ENCODE measurements at regions not wholly inside any gene's neighbourhood (a gene's known extent, or its start where the extent isn't known, plus 50 kb on each side); places are given as distances from the start of the nearest gene placed in this dataset.
"Not testable (repeated sequence)": the region's sequence is repeated elsewhere in the genome, so short reads cannot be mapped to it uniquely, and the experiment has no call there.

DNA sequence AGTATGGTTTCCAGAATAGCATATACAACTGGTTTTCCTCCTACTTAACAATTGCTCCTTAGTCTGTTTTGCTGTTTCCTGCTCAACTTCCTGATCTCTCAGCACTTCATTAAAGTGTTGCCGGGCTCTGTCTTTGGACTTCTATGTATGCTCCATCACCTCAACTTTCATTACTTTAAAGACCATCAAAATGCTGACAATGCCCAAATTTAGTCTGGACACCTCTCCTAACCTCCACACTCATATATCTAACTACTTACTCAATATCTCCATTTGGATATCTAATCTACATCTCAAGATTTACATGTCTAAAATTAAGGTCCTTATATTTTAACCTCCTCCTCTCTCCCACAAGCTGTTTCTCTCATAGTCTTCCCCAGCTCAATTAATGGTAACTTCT, 54.4 kb upstream of the LGR5 start:
- DNase-seq (ENCODE audit: low read depth in 1 of 2, low spot score in 1 of 2), result no peak
- no peaks in the 10 kb centered on the region for H3K4me1 ChIP-seq (ENCODE audit: low read depth)
- H3K27ac ChIP-seq, result no peak overlapping the region
- no peaks in the 10 kb centered on the region for H3K27me3 ChIP-seq
- no peaks in the 10 kb centered on the region for H3K9me3 ChIP-seq (ENCODE audit: low read depth)
- TF ChIP-seq, protein P1, sequence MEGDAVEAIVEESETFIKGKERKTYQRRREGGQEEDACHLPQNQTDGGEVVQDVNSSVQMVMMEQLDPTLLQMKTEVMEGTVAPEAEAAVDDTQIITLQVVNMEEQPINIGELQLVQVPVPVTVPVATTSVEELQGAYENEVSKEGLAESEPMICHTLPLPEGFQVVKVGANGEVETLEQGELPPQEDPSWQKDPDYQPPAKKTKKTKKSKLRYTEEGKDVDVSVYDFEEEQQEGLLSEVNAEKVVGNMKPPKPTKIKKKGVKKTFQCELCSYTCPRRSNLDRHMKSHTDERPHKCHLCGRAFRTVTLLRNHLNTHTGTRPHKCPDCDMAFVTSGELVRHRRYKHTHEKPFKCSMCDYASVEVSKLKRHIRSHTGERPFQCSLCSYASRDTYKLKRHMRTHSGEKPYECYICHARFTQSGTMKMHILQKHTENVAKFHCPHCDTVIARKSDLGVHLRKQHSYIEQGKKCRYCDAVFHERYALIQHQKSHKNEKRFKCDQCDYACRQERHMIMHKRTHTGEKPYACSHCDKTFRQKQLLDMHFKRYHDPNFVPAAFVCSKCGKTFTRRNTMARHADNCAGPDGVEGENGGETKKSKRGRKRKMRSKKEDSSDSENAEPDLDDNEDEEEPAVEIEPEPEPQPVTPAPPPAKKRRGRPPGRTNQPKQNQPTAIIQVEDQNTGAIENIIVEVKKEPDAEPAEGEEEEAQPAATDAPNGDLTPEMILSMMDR (IDR thresholded peaks at IDR 0.05; ENCODE audit: low read depth, low read length), result no peak
- no peak overlapping the region for H3K4me3 ChIP-seq
- no peaks in the 10 kb centered on the region for H3K36me3 ChIP-seq

DNA sequence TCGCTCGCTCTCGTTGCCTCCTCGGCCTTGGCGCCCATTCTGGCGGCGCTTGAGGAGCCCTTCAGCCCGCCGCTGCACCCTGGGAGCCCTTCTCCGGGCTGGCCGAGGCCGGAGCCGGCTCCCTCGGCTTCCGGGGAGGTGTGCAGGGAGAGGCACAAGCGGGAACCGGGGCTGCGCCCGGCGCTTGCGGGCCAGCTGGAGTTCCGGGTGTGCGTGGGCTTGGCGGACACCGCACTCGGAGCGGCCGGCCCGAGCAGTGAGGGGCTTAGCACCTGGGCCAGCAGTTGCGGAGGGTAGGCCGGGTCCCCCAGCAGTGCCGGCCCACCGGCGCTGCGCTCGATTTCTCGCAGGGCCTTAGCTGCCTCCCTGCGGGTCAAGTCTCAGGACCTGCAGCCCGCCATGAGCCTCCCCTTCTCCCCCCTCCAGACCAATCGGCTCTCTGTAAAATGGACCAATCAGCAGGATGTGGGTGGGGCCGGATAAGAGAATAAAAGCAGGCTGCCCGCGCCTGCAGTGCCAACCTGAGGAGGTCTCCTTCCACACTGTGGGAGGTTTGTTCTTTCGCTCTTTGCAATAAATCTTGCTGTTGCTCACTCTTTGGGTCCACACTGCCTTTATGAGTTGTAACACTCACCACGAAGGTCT, 62.8 kb upstream of the LGR5 start:
- H3K36me3 ChIP-seq; DNase-seq (ENCODE audit: low read depth in 1 of 2, low spot score in 1 of 2); H3K27me3 ChIP-seq; H3K4me1 ChIP-seq (ENCODE audit: low read depth); H3K9me3 ChIP-seq (ENCODE audit: low read depth); H3K27ac ChIP-seq; H3K4me3 ChIP-seq: not testable (repeated sequence)

DNA sequence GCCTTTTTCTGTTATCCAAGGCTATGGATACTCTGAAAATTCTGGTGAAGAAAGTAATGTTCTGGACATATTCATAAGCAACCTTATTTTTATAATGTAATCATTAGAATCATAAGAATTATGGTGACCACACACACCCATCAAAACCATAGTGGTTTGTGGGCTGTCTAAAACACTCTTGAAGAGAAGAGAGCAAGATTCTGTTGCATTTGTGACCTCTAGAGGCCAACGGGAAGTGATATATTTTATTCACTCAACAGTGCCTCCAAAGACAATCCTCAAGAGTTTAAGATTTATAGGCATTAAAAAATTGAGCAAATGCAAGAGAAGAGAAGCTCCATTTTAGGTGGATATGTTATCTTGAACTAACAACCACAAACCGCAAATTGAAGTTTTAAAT, 68.5 kb upstream of the LGR5 start:
- peak in 1 of 2 donors; percentile 50 for DNase-seq (ENCODE audit: low read depth in 1 of 2, low spot score in 1 of 2)
- no peak overlapping the region for H3K4me3 ChIP-seq
- TF ChIP-seq, protein P1 (IDR thresholded peaks at IDR 0.05; ENCODE audit: low read depth, low read length), result peak; percentile 23
- no peaks in the 10 kb centered on the region for H3K36me3 ChIP-seq
- H3K4me1 ChIP-seq (ENCODE audit: low read depth), result no peaks in the 10 kb centered on the region
- H3K27ac ChIP-seq, result no peak overlapping the region
- no peaks in the 10 kb centered on the region for H3K9me3 ChIP-seq (ENCODE audit: low read depth)
- no peaks in the 10 kb centered on the region for H3K27me3 ChIP-seq

DNA sequence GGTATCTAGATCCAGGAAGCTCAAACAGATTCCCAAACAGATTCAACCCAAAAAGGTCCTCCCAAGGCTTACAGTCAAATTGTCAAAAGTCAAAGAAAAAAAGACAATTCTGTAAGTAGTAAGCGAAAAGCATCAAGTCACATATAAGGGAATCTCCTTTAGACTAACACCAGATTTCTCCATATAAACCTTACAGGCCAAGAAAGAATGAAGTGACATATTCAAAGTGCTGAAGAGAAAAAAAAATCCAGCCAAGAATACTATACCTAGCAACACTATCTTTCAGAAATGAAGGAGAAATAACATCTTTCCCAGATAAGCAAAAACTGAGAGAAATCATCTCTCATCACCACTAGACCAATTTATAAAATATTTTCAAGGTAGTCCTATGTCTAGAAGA, 79.6 kb upstream of the LGR5 start:
- no peaks in the 10 kb centered on the region for H3K4me1 ChIP-seq (ENCODE audit: low read depth)
- TF ChIP-seq, protein P1 (IDR thresholded peaks at IDR 0.05; ENCODE audit: low read depth, low read length), result no peak
- H3K4me3 ChIP-seq, result no peak overlapping the region
- no peak for DNase-seq (ENCODE audit: low read depth in 1 of 2, low spot score in 1 of 2)
- no peaks in the 10 kb centered on the region for H3K27me3 ChIP-seq
- H3K9me3 ChIP-seq (ENCODE audit: low read depth), result no peaks in the 10 kb centered on the region
- H3K36me3 ChIP-seq, result no peaks in the 10 kb centered on the region
- H3K27ac ChIP-seq, result no peak overlapping the region

DNA sequence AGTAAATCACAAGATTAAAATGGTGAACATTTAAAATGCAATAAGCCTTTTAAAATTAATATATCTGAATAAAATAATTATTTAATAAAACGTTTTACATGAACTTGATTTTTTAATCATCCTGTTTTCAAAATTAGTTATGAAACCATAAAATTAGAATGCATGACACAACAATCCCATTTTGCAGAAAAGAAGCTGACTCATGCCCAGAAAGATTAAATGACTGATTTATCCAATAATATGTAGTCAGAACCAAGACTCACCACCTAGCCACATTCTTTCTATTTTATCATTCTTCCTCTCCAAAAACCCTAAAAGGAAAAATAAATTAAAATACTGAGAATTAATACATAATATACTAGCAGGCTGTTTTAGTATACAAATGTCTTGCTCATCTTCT, 83.0 kb upstream of the LGR5 start:
- Histone ChIP-seq H3K36me3 (no peaks in the 10 kb centered on the region), H3K4me1 (ENCODE audit: low read depth) (no peaks in the 10 kb centered on the region), H3K27ac (no peak overlapping the region), H3K9me3 (ENCODE audit: low read depth) (no peaks in the 10 kb centered on the region), H3K27me3 (no peaks in the 10 kb centered on the region), H3K4me3 (no peak overlapping the region)
- no peak for DNase-seq (ENCODE audit: low read depth in 1 of 2, low spot score in 1 of 2)
- TF ChIP-seq, protein P1 (IDR thresholded peaks at IDR 0.05; ENCODE audit: low read depth, low read length), result no peak

DNA sequence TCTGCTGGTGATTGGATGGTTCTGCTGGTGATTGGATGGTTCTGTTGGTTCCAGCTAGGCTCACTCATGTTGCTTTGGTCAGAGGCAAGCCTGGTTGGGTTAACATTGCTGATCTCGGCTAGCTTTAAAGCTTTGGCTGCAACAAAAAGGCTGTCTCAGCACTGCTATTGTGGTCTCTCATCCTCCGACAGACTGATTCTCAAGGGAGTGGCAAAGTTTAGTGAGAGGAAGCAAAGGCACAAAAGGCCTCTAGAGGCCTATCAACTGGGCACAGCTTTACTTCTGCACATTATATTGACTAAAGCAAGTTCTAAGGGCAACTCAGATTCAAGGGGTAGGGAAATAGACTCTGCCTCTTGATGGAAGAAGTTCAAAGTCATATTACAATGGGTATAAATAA, 84.7 kb upstream of the LGR5 start:
- TF ChIP-seq, protein P1 (IDR thresholded peaks at IDR 0.05; ENCODE audit: low read depth, low read length), result no peak
- Histone ChIP-seq H3K27me3 (no peaks in the 10 kb centered on the region), H3K4me3 (no peak overlapping the region), H3K36me3 (no peaks in the 10 kb centered on the region), H3K4me1 (ENCODE audit: low read depth) (no peaks in the 10 kb centered on the region), H3K9me3 (ENCODE audit: low read depth) (no peaks in the 10 kb centered on the region), H3K27ac (no peak overlapping the region)
- no peak for DNase-seq (ENCODE audit: low read depth in 1 of 2, low spot score in 1 of 2)
